ENCODE measurements at regions not wholly inside any gene's neighbourhood (a gene's known extent, or its start where the extent isn't known, plus 50 kb on each side); places are given as distances from the start of the nearest gene placed in this dataset.

- H3K36me3 ChIP-seq (replicated peaks; ENCODE audit: insufficient read depth, low read length), result no peaks in the 10 kb centered on the region
- H4K20me1 ChIP-seq (ENCODE audit: insufficient read depth, low read length), result no peaks in the 10 kb centered on the region
- no peak overlapping the region for H3K4me2 ChIP-seq (ENCODE audit: low read depth, low read length)
- no peaks in the 10 kb centered on the region for H3K27me3 ChIP-seq (replicated peaks; ENCODE audit: insufficient read depth, low read length)
- no peaks in the 10 kb centered on the region for H3K9me3 ChIP-seq (replicated peaks; ENCODE audit: insufficient read depth, low read length)
- no peak for DNase-seq
- no peaks in the 10 kb centered on the region for H3F3A ChIP-seq (ENCODE audit: insufficient read depth, low read length)
- no peak overlapping the region for H2AFZ ChIP-seq (ENCODE audit: low read length)
- no peak for TF ChIP-seq EZH2 (optimal IDR thresholded peaks at IDR 0.05; ENCODE audit: low read depth, low read length)
- no peak overlapping the region for H3K27ac ChIP-seq (ENCODE audit: low read length)
- no peak overlapping the region for H3K9ac ChIP-seq (ENCODE audit: low read length)
- H3K79me2 ChIP-seq (ENCODE audit: low read length), result no peaks in the 10 kb centered on the region
- H3K9me2 ChIP-seq (replicated peaks; ENCODE audit: insufficient read depth, low read length), result no peaks in the 10 kb centered on the region
- H3K4me3 ChIP-seq (ENCODE audit: low read length), result no peak overlapping the region
- H3K4me1 ChIP-seq (ENCODE audit: low read length), result no peaks in the 10 kb centered on the region
These were observed 154.2 kb upstream of the DEPDC1 start for GRCh38 chr1:68651115-68651514.

- Histone ChIP-seq H3K9ac (ENCODE audit: low read length) (no peak overlapping the region), H3F3A (ENCODE audit: insufficient read depth, low read length) (no peaks in the 10 kb centered on the region), H3K27me3 (replicated peaks; ENCODE audit: insufficient read depth, low read length) (no peaks in the 10 kb centered on the region), H3K9me3 (replicated peaks; ENCODE audit: insufficient read depth, low read length) (no peaks in the 10 kb centered on the region), H4K20me1 (ENCODE audit: insufficient read depth, low read length) (no peaks in the 10 kb centered on the region), H3K36me3 (replicated peaks; ENCODE audit: insufficient read depth, low read length) (no peaks in the 10 kb centered on the region), H3K4me3 (ENCODE audit: low read length) (no peak overlapping the region), H3K4me1 (ENCODE audit: low read length) (no peaks in the 10 kb centered on the region), H2AFZ (ENCODE audit: low read length) (no peak overlapping the region), H3K4me2 (ENCODE audit: low read depth, low read length) (no peak overlapping the region), H3K79me2 (ENCODE audit: low read length) (no peaks in the 10 kb centered on the region), H3K27ac (ENCODE audit: low read length) (no peak overlapping the region), H3K9me2 (replicated peaks; ENCODE audit: insufficient read depth, low read length) (no peaks in the 10 kb centered on the region)
- DNase-seq, result no peak
- TF ChIP-seq CTCF (IDR thresholded peaks at IDR 0.05; ENCODE audit: low read length) (no peak), EZH2 (optimal IDR thresholded peaks at IDR 0.05; ENCODE audit: low read depth, low read length) (no peak), EZH2phosphoT487 (IDR thresholded peaks at IDR 0.05; ENCODE audit: low read length) (no peak)
These were observed 157.0 kb upstream of the DEPDC1 start for GRCh38 chr1:68653882-68654281.

- no peak overlapping the region for H3K4me2 ChIP-seq (ENCODE audit: low read depth, low read length)
- H3K27me3 ChIP-seq (replicated peaks; ENCODE audit: insufficient read depth, low read length), result no peaks in the 10 kb centered on the region
- no peaks in the 10 kb centered on the region for H3F3A ChIP-seq (ENCODE audit: insufficient read depth, low read length)
- TF ChIP-seq EZH2phosphoT487 (IDR thresholded peaks at IDR 0.05; ENCODE audit: low read length), result no peak
- no peak for TF ChIP-seq CTCF (IDR thresholded peaks at IDR 0.05; ENCODE audit: low read length)
- TF ChIP-seq EZH2 (optimal IDR thresholded peaks at IDR 0.05; ENCODE audit: low read depth, low read length), result no peak
- no peaks in the 10 kb centered on the region for H3K9me2 ChIP-seq (replicated peaks; ENCODE audit: insufficient read depth, low read length)
- no peaks in the 10 kb centered on the region for H3K36me3 ChIP-seq (replicated peaks; ENCODE audit: insufficient read depth, low read length)
- no peaks in the 10 kb centered on the region for H3K79me2 ChIP-seq (ENCODE audit: low read length)
- no peak overlapping the region for H3K27ac ChIP-seq (ENCODE audit: low read length)
- no peak overlapping the region for H2AFZ ChIP-seq (ENCODE audit: low read length)
- no peaks in the 10 kb centered on the region for H3K9me3 ChIP-seq (replicated peaks; ENCODE audit: insufficient read depth, low read length)
- H3K4me1 ChIP-seq (ENCODE audit: low read length), result no peaks in the 10 kb centered on the region
- H3K4me3 ChIP-seq (ENCODE audit: low read length), result no peak overlapping the region
- no peaks in the 10 kb centered on the region for H4K20me1 ChIP-seq (ENCODE audit: insufficient read depth, low read length)
- no peak for DNase-seq
- no peak overlapping the region for H3K9ac ChIP-seq (ENCODE audit: low read length)
These were observed 176.9 kb upstream of the DEPDC1 start for GRCh38 chr1:68673771-68674170.

GRCh38 chr1:68675336-68675735, 178.5 kb upstream of the DEPDC1 start:
- Histone ChIP-seq H3K36me3 (replicated peaks; ENCODE audit: insufficient read depth, low read length) (no peaks in the 10 kb centered on the region), H4K20me1 (ENCODE audit: insufficient read depth, low read length) (no peaks in the 10 kb centered on the region), H3K27ac (ENCODE audit: low read length) (no peak overlapping the region), H2AFZ (ENCODE audit: low read length) (no peak overlapping the region), H3K4me2 (ENCODE audit: low read depth, low read length) (no peak overlapping the region), H3K79me2 (ENCODE audit: low read length) (no peaks in the 10 kb centered on the region), H3K9me2 (replicated peaks; ENCODE audit: insufficient read depth, low read length) (no peaks in the 10 kb centered on the region), H3F3A (ENCODE audit: insufficient read depth, low read length) (no peaks in the 10 kb centered on the region), H3K4me3 (ENCODE audit: low read length) (no peak overlapping the region), H3K9ac (ENCODE audit: low read length) (no peak overlapping the region), H3K4me1 (ENCODE audit: low read length) (no peaks in the 10 kb centered on the region), H3K9me3 (replicated peaks; ENCODE audit: insufficient read depth, low read length) (no peaks in the 10 kb centered on the region), H3K27me3 (replicated peaks; ENCODE audit: insufficient read depth, low read length) (no peaks in the 10 kb centered on the region)
- DNase-seq, result no peak
- TF ChIP-seq EZH2phosphoT487 (IDR thresholded peaks at IDR 0.05; ENCODE audit: low read length), result no peak
- TF ChIP-seq EZH2 (optimal IDR thresholded peaks at IDR 0.05; ENCODE audit: low read depth, low read length), result no peak
- no peak for TF ChIP-seq CTCF (IDR thresholded peaks at IDR 0.05; ENCODE audit: low read length)

All from MM.1S (cell line).